Hepatocyte (in vitro differentiated cells): ENCODE measurements at regions not wholly inside any gene's neighbourhood (a gene's known extent, or its start where the extent isn't known, plus 50 kb on each side); places are given as distances from the start of the nearest gene placed in this dataset.

ENCODE experiments used
- DNase-seq: peaks from one replicate; pipeline ENCODE4 v3.0.0-alpha.2; 2016; ENCODE audit warnings: low spot score
- H2AFZ ChIP-seq: fragments of 200-600 bp; sonication (generic); 2 replicates; pipeline ENCODE4 v1.6.0; 2016; ENCODE audit warnings: antibody characterized with exemption, mild to moderate bottlenecking
- H3K27ac ChIP-seq: fragments of 200-600 bp; sonication (generic); 2 replicates; pipeline ENCODE4 v1.5.1; 2016; ENCODE audit warnings: mild to moderate bottlenecking
- H3K27me3 ChIP-seq: fragments of 200-600 bp; sonication (generic); 2 replicates; pipeline ENCODE4 v1.6.1; 2016
- H3K36me3 ChIP-seq: fragments of 200-600 bp; sonication (generic); replicated peaks from 2 replicates; pipeline ENCODE4 v1.5.1; 2016; ENCODE audit warnings: low read depth; ENCODE audit not compliant: insufficient read depth
- H3K4me1 ChIP-seq: fragments of 200-600 bp; sonication (generic); 2 replicates; pipeline ENCODE4 v1.5.1; 2016; ENCODE audit warnings: mild to moderate bottlenecking, moderate library complexity; ENCODE audit not compliant: insufficient read depth
- H3K4me2 ChIP-seq: fragments of 200-600 bp; sonication (generic); 2 replicates; pipeline ENCODE4 v1.6.0; 2016
- H3K4me3 ChIP-seq: fragments of 200-600 bp; sonication (generic); 2 replicates; pipeline ENCODE4 v1.5.1; 2016; ENCODE audit warnings: mild to moderate bottlenecking
- H3K79me2 ChIP-seq: fragments of 200-600 bp; sonication (generic); 2 replicates; pipeline ENCODE4 v1.6.0; 2017; ENCODE audit warnings: mild to moderate bottlenecking
- H3K9me2 ChIP-seq: fragments of 200-600 bp; sonication (generic); replicated peaks from 2 replicates; pipeline ENCODE4 v1.6.0; 2017; ENCODE audit warnings: mild to moderate bottlenecking; ENCODE audit not compliant: insufficient read depth
- H3K9me3 ChIP-seq: fragments of 200-600 bp; sonication (generic); 2 replicates; pipeline ENCODE4 v1.5.1; 2016; ENCODE audit warnings: low read depth, mild to moderate bottlenecking
- H4K20me1 ChIP-seq: fragments of 200-600 bp; sonication (generic); 2 replicates; pipeline ENCODE4 v1.6.0; 2016; ENCODE audit warnings: mild to moderate bottlenecking; ENCODE audit not compliant: insufficient read depth, poor library complexity, severe bottlenecking
- EZH2 ChIP-seq: fragments of 200-600 bp; sonication (generic); IDR thresholded peaks from 2 replicates; pipeline ENCODE4 v1.6.1; 2016; ENCODE audit warnings: antibody characterized with exemption, mild to moderate bottlenecking, borderline replicate concordance
- EZH2phosphoT487 ChIP-seq: fragments of 200-600 bp; sonication (generic); IDR thresholded peaks from one replicate; pipeline ENCODE4 v1.6.1; 2018; ENCODE audit warnings: antibody characterized with exemption, mild to moderate bottlenecking, low read depth, moderate library complexity; ENCODE audit not compliant: unreplicated experiment, severe bottlenecking
- WGBS: methylation state at CpG from one replicate; pipeline ENCODE4 v1.1.6; 2016; ENCODE audit warnings: low lambda C conversion rate; ENCODE audit errors: missing lambda C conversion rate; 5-methylcytosine and 5-hydroxymethylcytosine counted together
- TF ChIP-seq, protein P1 (sequence below): fragments of 200-600 bp; sonication (generic); IDR thresholded peaks from 2 replicates; pipeline ENCODE4 v1.5.1; 2016; ENCODE audit warnings: antibody characterized with exemption, mild to moderate bottlenecking; ENCODE audit not compliant: poor library complexity

DNA sequence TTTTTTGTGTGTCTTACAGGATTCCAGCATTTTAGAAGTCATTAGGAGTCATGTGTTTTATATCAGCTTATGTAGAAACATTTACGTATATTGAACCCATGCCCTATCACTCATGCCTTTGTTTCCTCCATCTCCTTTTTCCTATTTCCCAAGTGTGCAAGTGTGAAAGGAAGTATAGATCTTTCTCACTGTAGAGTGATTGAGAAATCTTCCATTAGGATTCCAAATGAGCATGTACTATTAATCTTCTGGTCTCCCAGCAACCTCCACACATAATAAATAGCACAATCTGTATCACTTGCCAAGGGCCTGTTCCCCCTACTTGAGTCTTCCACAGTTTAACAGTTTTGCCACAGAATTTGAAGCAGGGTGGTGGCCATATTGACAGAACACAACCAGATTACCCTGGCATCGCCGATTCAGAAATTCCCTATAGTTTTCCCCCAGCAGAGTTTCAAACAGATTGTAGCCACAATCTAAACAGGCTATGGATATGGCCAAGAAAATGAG is 1052.8 kb downstream of the TTLL7 start:
- Histone ChIP-seq H3K27me3 (no peaks in the 10 kb centered on the region), H3K4me3 (no peak overlapping the region), H2AFZ (no peak overlapping the region), H3K4me2 (no peak overlapping the region), H3K9me3 (no peaks in the 10 kb centered on the region), H4K20me1 (no peaks in the 10 kb centered on the region), H3K27ac (no peak overlapping the region), H3K36me3 (no peaks in the 10 kb centered on the region), H3K4me1 (no peaks in the 10 kb centered on the region), H3K9me2 (no peaks in the 10 kb centered on the region), H3K79me2 (no peaks in the 10 kb centered on the region)
- no peak for TF ChIP-seq EZH2phosphoT487
- TF ChIP-seq, protein P1, sequence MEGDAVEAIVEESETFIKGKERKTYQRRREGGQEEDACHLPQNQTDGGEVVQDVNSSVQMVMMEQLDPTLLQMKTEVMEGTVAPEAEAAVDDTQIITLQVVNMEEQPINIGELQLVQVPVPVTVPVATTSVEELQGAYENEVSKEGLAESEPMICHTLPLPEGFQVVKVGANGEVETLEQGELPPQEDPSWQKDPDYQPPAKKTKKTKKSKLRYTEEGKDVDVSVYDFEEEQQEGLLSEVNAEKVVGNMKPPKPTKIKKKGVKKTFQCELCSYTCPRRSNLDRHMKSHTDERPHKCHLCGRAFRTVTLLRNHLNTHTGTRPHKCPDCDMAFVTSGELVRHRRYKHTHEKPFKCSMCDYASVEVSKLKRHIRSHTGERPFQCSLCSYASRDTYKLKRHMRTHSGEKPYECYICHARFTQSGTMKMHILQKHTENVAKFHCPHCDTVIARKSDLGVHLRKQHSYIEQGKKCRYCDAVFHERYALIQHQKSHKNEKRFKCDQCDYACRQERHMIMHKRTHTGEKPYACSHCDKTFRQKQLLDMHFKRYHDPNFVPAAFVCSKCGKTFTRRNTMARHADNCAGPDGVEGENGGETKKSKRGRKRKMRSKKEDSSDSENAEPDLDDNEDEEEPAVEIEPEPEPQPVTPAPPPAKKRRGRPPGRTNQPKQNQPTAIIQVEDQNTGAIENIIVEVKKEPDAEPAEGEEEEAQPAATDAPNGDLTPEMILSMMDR: no peak
- no peak for DNase-seq
- WGBS: 96% methylated on average over 3 of the region's 3 CpGs

DNA sequence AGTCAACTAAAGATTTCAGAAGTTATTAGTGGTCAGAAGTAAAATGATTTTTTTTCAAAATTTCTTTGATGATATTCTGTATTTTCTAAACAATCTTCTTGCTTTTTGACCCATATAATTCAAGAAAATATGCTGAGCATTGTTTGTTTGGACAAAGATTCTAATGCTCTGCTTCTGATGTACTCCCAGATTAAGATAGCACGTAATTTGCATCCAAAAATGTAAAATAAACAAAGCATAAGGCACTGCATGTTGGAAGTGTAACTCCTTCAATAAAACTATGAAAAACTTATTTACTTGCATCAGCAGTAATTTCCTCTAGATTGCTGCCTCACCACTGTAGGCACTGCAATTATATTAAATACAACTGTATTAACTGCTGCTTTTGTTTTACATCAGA is 1054.1 kb downstream of the TTLL7 start:
- H3K4me1 ChIP-seq: no peaks in the 10 kb centered on the region
- no peak overlapping the region for H3K27ac ChIP-seq
- no peaks in the 10 kb centered on the region for H3K79me2 ChIP-seq
- no peaks in the 10 kb centered on the region for H4K20me1 ChIP-seq
- no peaks in the 10 kb centered on the region for H3K36me3 ChIP-seq
- H3K9me3 ChIP-seq: no peaks in the 10 kb centered on the region
- no peaks in the 10 kb centered on the region for H3K27me3 ChIP-seq
- no peak overlapping the region for H2AFZ ChIP-seq
- H3K4me3 ChIP-seq: no peak overlapping the region
- TF ChIP-seq EZH2: no peak
- TF ChIP-seq, protein P1: no peak
- no peak for TF ChIP-seq EZH2phosphoT487
- H3K9me2 ChIP-seq: no peaks in the 10 kb centered on the region
- WGBS: 82% methylated on average over 1 of the region's 1 CpG
- DNase-seq: no peak
- no peak overlapping the region for H3K4me2 ChIP-seq

DNA sequence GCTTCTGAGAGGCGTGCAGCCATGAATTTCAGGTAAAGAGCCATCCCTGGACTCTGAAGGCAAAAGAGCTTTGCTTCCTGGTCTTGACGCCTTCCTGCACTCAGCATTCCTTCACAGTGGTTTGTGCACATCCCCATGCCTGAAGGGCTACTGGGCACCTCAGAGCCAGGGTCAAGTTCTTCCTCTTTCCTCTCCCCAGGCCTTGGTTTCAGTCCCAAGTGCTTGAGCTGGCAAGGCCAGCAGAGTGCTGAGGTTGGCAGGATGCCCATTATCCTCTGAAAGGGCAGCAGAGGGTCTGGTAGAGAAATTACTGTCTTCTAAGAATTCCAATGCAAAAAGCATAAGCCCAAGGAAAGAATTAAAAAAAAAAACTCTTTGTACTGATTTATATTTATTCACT is 1064.9 kb downstream of the TTLL7 start:
- Histone ChIP-seq H3K9me2 (no peaks in the 10 kb centered on the region), H3K4me2 (no peak overlapping the region), H3K36me3 (no peaks in the 10 kb centered on the region), H3K4me1 (no peaks in the 10 kb centered on the region), H3K27ac (no peak overlapping the region), H3K79me2 (no peaks in the 10 kb centered on the region), H2AFZ (no peak overlapping the region), H4K20me1 (no peaks in the 10 kb centered on the region), H3K9me3 (no peaks in the 10 kb centered on the region), H3K4me3 (no peak overlapping the region), H3K27me3 (no peaks in the 10 kb centered on the region)
- no peak for DNase-seq
- TF ChIP-seq, protein P1: no peak
- no peak for TF ChIP-seq EZH2
- no peak for TF ChIP-seq EZH2phosphoT487
- WGBS: 85% methylated on average over 2 of the region's 2 CpGs

DNA sequence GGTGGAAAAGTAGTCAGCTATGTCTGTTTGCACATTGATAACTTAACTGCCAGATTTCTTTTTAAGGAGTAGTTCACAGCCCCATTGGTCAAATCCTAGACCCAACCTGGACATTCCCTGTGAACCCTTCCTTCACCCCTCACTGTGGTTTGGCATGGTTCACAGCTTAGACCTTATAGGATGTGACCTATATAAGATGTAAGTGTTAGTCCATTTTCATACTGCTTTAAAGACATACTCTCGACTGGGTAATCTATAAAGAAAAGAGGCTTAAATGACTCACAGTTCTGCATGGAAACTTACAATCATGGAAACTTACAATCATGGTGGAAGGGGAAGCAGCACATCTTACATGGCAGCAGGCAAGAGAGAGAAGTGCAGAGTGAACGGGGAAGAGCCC is 1066.2 kb downstream of the TTLL7 start:
- DNase-seq: no peak
- no peak overlapping the region for H3K4me3 ChIP-seq
- H3K36me3 ChIP-seq: no peaks in the 10 kb centered on the region
- H4K20me1 ChIP-seq: no peaks in the 10 kb centered on the region
- 93% methylated on average over 2 of the region's 2 CpGs for WGBS
- H3K4me2 ChIP-seq: no peak overlapping the region
- peaks cover 6% of the 10 kb centered on the region for H3K4me1 ChIP-seq
- H3K27me3 ChIP-seq: no peaks in the 10 kb centered on the region
- H3K27ac ChIP-seq: no peak overlapping the region
- no peaks in the 10 kb centered on the region for H3K9me2 ChIP-seq
- no peak overlapping the region for H2AFZ ChIP-seq
- H3K79me2 ChIP-seq: no peaks in the 10 kb centered on the region
- TF ChIP-seq, protein P1: no peak
- TF ChIP-seq EZH2phosphoT487 (no peak), EZH2 (no peak)
- no peaks in the 10 kb centered on the region for H3K9me3 ChIP-seq
